ENCODE measurements at regions not wholly inside any gene's neighbourhood (a gene's known extent, or its start where the extent isn't known, plus 50 kb on each side); places are given as distances from the start of the nearest gene placed in this dataset.

GRCh38 chr5:35438288-35438687, 179.4 kb upstream of the SPEF2 start:
- no peak for TF ChIP-seq POLR2AphosphoS5 (IDR thresholded peaks at IDR 0.05; ENCODE audit: low read depth, low read length)
- no peak for TF ChIP-seq POLR2A (IDR thresholded peaks at IDR 0.05; ENCODE audit: low read depth, low read length)
